GM12865 (cell line): ENCODE measurements at regions not wholly inside any gene's neighbourhood (a gene's known extent, or its start where the extent isn't known, plus 50 kb on each side); places are given as distances from the start of the nearest gene placed in this dataset.

Source experiments
- DNase-seq: peaks from one replicate; pipeline ENCODE4 v3.0.0; 2010; ENCODE audit warnings: low read depth
- H3K4me3 ChIP-seq: 2 replicates; pipeline ENCODE4 v1.5.1; 2011; ENCODE audit warnings: mild to moderate bottlenecking, low read depth, low read length, control low read depth
- CTCF ChIP-seq: IDR thresholded peaks from 2 replicates; pipeline ENCODE4 v1.5.1; 2011; ENCODE audit warnings: low read length, control low read depth, low read depth, inconsistent platforms; ENCODE audit not compliant: insufficient read depth; ENCODE audit errors: missing control alignments

GRCh38 chr5:158174026-158174425 lies 315.1 kb upstream of the CLINT1 start:
- TF ChIP-seq CTCF = no peak
- H3K4me3 ChIP-seq = no peak overlapping the region
- no peak for DNase-seq

- H3K4me3 ChIP-seq = no peak overlapping the region
- DNase-seq = no peak
- no peak for TF ChIP-seq CTCF
Measured at GRCh38 chr5:158172005-158172404, 313.1 kb upstream of the CLINT1 start.

- no peak for TF ChIP-seq CTCF
- no peak for DNase-seq
- H3K4me3 ChIP-seq = no peak overlapping the region
Measured at GRCh38 chr5:158170534-158170933, 311.6 kb upstream of the CLINT1 start.

- no peak for TF ChIP-seq CTCF
- no peak for DNase-seq
- H3K4me3 ChIP-seq = no peak overlapping the region
Measured at GRCh38 chr5:158170060-158170459, 311.1 kb upstream of the CLINT1 start.

- no peak for TF ChIP-seq CTCF
- no peak overlapping the region for H3K4me3 ChIP-seq
- DNase-seq = no peak
Measured at GRCh38 chr5:158166424-158166823, 307.5 kb upstream of the CLINT1 start.

GRCh38 chr5:158165647-158166046 lies 306.7 kb upstream of the CLINT1 start:
- DNase-seq = no peak
- TF ChIP-seq CTCF = no peak
- no peak overlapping the region for H3K4me3 ChIP-seq

- no peak for TF ChIP-seq CTCF
- no peak overlapping the region for H3K4me3 ChIP-seq
- no peak for DNase-seq
Measured at GRCh38 chr5:158164296-158165047, 305.5 kb upstream of the CLINT1 start.
